ENCODE measurements at regions not wholly inside any gene's neighbourhood (a gene's known extent, or its start where the extent isn't known, plus 50 kb on each side); places are given as distances from the start of the nearest gene placed in this dataset.

- Histone ChIP-seq H3K36me3 (ENCODE audit: insufficient read depth, low read length) (no peaks in the 10 kb centered on the region), H3F3A (ENCODE audit: low read depth) (0 out of 2 replicates have a peak, but pooled peaks cover 3% of the 10 kb centered on the region), H4K20me1 (ENCODE audit: insufficient read depth, low read length, poor library complexity, severe bottlenecking) (no peaks in the 10 kb centered on the region), H3K9ac (ENCODE audit: low read depth, low read length, poor library complexity, severe bottlenecking) (no peak overlapping the region), H3K4me2 (ENCODE audit: low read depth, low read length, poor library complexity, severe bottlenecking) (no peak overlapping the region), H3K9me2 (replicated peaks; ENCODE audit: low read depth, low read length) (no peaks in the 10 kb centered on the region), H3K4me1 (ENCODE audit: insufficient read depth, low read length, poor library complexity, severe bottlenecking) (peaks cover 28% of the 10 kb centered on the region), H3K4me3 (ENCODE audit: low read length, poor library complexity, severe bottlenecking) (no peak overlapping the region), H3K9me3 (ENCODE audit: insufficient read depth, low read depth, low read length) (no peaks in the 10 kb centered on the region), H3K27me3 (ENCODE audit: insufficient read depth, low read length, poor library complexity, severe bottlenecking) (no peaks in the 10 kb centered on the region), H3K79me2 (ENCODE audit: insufficient read depth, low read length) (no peaks in the 10 kb centered on the region), H2AFZ (ENCODE audit: low read length) (no peak overlapping the region)
- TF ChIP-seq CTCF (conservative IDR thresholded peaks at IDR 0.05; ENCODE audit: low read length) (no peak), EZH2phosphoT487 (IDR thresholded peaks at IDR 0.05; ENCODE audit: borderline replicate concordance) (no peak)
Observed at GRCh38 chr10:115028419-115028818, 64.7 kb upstream of the ATRNL1 start.

- Histone ChIP-seq H3K79me2 (ENCODE audit: insufficient read depth, low read length) (no peaks in the 10 kb centered on the region), H3F3A (ENCODE audit: low read depth) (0 out of 2 replicates have a peak, but pooled peaks cover 3% of the 10 kb centered on the region), H3K9me3 (ENCODE audit: insufficient read depth, low read depth, low read length) (no peaks in the 10 kb centered on the region), H3K36me3 (ENCODE audit: insufficient read depth, low read length) (no peaks in the 10 kb centered on the region), H3K9me2 (replicated peaks; ENCODE audit: low read depth, low read length) (no peaks in the 10 kb centered on the region), H3K9ac (ENCODE audit: low read depth, low read length, poor library complexity, severe bottlenecking) (no peak overlapping the region), H2AFZ (ENCODE audit: low read length) (no peak overlapping the region; the same call in 1 of the 2 replicates), H3K27me3 (ENCODE audit: insufficient read depth, low read length, poor library complexity, severe bottlenecking) (no peaks in the 10 kb centered on the region), H3K4me1 (ENCODE audit: insufficient read depth, low read length, poor library complexity, severe bottlenecking) (peaks cover 28% of the 10 kb centered on the region), H3K4me3 (ENCODE audit: low read length, poor library complexity, severe bottlenecking) (no peak overlapping the region), H4K20me1 (ENCODE audit: insufficient read depth, low read length, poor library complexity, severe bottlenecking) (no peaks in the 10 kb centered on the region), H3K4me2 (ENCODE audit: low read depth, low read length, poor library complexity, severe bottlenecking) (peak overlapping the region; percentile 56)
- no peak for TF ChIP-seq CTCF (conservative IDR thresholded peaks at IDR 0.05; ENCODE audit: low read length)
- TF ChIP-seq EZH2phosphoT487 (IDR thresholded peaks at IDR 0.05; ENCODE audit: borderline replicate concordance), result no peak
Observed at GRCh38 chr10:115029452-115030375, 63.5 kb upstream of the ATRNL1 start.

- Histone ChIP-seq H3K9ac (ENCODE audit: low read depth, low read length, poor library complexity, severe bottlenecking) (no peak overlapping the region), H2AFZ (ENCODE audit: low read length) (peak overlapping the region; percentile 28; the same call in 1 of the 2 replicates), H3K36me3 (ENCODE audit: insufficient read depth, low read length) (no peaks in the 10 kb centered on the region), H3K27me3 (ENCODE audit: insufficient read depth, low read length, poor library complexity, severe bottlenecking) (no peaks in the 10 kb centered on the region), H3K4me3 (ENCODE audit: low read length, poor library complexity, severe bottlenecking) (no peak overlapping the region), H3K9me2 (replicated peaks; ENCODE audit: low read depth, low read length) (no peaks in the 10 kb centered on the region), H3K79me2 (ENCODE audit: insufficient read depth, low read length) (no peaks in the 10 kb centered on the region), H3K4me1 (ENCODE audit: insufficient read depth, low read length, poor library complexity, severe bottlenecking) (peaks cover 28% of the 10 kb centered on the region), H3F3A (ENCODE audit: low read depth) (0 out of 2 replicates have a peak, but pooled peaks cover 3% of the 10 kb centered on the region), H3K4me2 (ENCODE audit: low read depth, low read length, poor library complexity, severe bottlenecking) (peak overlapping the region; percentile 56), H3K9me3 (ENCODE audit: insufficient read depth, low read depth, low read length) (no peaks in the 10 kb centered on the region), H4K20me1 (ENCODE audit: insufficient read depth, low read length, poor library complexity, severe bottlenecking) (no peaks in the 10 kb centered on the region)
- TF ChIP-seq CTCF (conservative IDR thresholded peaks at IDR 0.05; ENCODE audit: low read length) (no peak), EZH2phosphoT487 (IDR thresholded peaks at IDR 0.05; ENCODE audit: borderline replicate concordance) (no peak)
Observed at GRCh38 chr10:115030483-115031200, 62.5 kb upstream of the ATRNL1 start.
